ENCODE measurements at regions not wholly inside any gene's neighbourhood (a gene's known extent, or its start where the extent isn't known, plus 50 kb on each side); places are given as distances from the start of the nearest gene placed in this dataset.
A peak's percentile ranks its signal among the peaks of the same experiment; 100 is the strongest.
"Not testable (repeated sequence)": the region's sequence is repeated elsewhere in the genome, so short reads cannot be mapped to it uniquely, and the experiment has no call there.

- no peak for DNase-seq
Measured at GRCh38 chrX:27404366-27404765, 58.8 kb downstream of the PPP4R3C start.

- DNase-seq: no peak
Measured at GRCh38 chrX:27399146-27399456, 64.0 kb downstream of the PPP4R3C start.

GRCh38 chrX:27391623-27392022 lies 71.5 kb downstream of the PPP4R3C start:
- DNase-seq: no peak

GRCh38 chrX:27381419-27381818 lies 81.7 kb downstream of the PPP4R3C start:
- no peak for DNase-seq

GRCh38 chrX:27380163-27380845 lies 82.8 kb downstream of the PPP4R3C start:
- no peak for DNase-seq

- no peak for DNase-seq
Measured at GRCh38 chrX:27354021-27354420, 109.1 kb downstream of the PPP4R3C start.

- DNase-seq: no peak
Measured at GRCh38 chrX:27350476-27350875, 112.7 kb downstream of the PPP4R3C start.

GRCh38 chrX:27336466-27337091 lies 126.6 kb downstream of the PPP4R3C start:
- DNase-seq: peak; percentile 65

- no peak for DNase-seq
Measured at GRCh38 chrX:27321632-27322031, 141.5 kb downstream of the PPP4R3C start.

GRCh38 chrX:27309406-27309805 lies 153.7 kb downstream of the PPP4R3C start:
- DNase-seq: no peak

- DNase-seq: peak; percentile 39
Measured at GRCh38 chrX:27307546-27307945, 155.6 kb downstream of the PPP4R3C start.

GRCh38 chrX:27292552-27292951 lies 170.6 kb downstream of the PPP4R3C start:
- not testable (repeated sequence) for DNase-seq

GRCh38 chrX:27276751-27277150 lies 186.4 kb downstream of the PPP4R3C start:
- DNase-seq: no peak

GRCh38 chrX:27254656-27255055 lies 208.5 kb downstream of the PPP4R3C start:
- no peak for DNase-seq

- peak; percentile 1 for DNase-seq
Measured at GRCh38 chrX:27251369-27251768, 211.8 kb downstream of the PPP4R3C start.

- no peak for DNase-seq
Measured at GRCh38 chrX:27242581-27242980, 220.6 kb downstream of the PPP4R3C start.

- DNase-seq: no peak
Measured at GRCh38 chrX:27241981-27242380, 221.2 kb downstream of the PPP4R3C start.

GRCh38 chrX:27240042-27240441 lies 223.1 kb downstream of the PPP4R3C start:
- DNase-seq: not testable (repeated sequence)

- no peak for DNase-seq
Measured at GRCh38 chrX:27236681-27237080, 226.5 kb downstream of the PPP4R3C start.

GRCh38 chrX:27229721-27230120 lies 233.4 kb downstream of the PPP4R3C start:
- no peak for DNase-seq

- DNase-seq: no peak
Measured at GRCh38 chrX:27222661-27223060, 240.5 kb downstream of the PPP4R3C start.

GRCh38 chrX:27186671-27187070 lies 276.5 kb downstream of the PPP4R3C start:
- DNase-seq: peak; percentile 84

- DNase-seq: no peak
Measured at GRCh38 chrX:27163236-27163635, 299.9 kb downstream of the PPP4R3C start.

GRCh38 chrX:27162496-27162895 lies 300.6 kb downstream of the PPP4R3C start:
- DNase-seq: no peak

- DNase-seq: not testable (repeated sequence)
Measured at GRCh38 chrX:27156921-27157320, 306.2 kb downstream of the PPP4R3C start.

Measured in NCI-H69 (cell line).